ENCODE measurements at regions not wholly inside any gene's neighbourhood (a gene's known extent, or its start where the extent isn't known, plus 50 kb on each side); places are given as distances from the start of the nearest gene placed in this dataset.

GRCh38 chr17:36844601-36845000, 92.7 kb upstream of the LHX1 start:
- no peak for ATAC-seq (ENCODE audit: insufficient read depth, low read depth)
- Histone ChIP-seq H3K27me3 (ENCODE audit: insufficient read depth, low read length, poor library complexity) (peaks cover 26% of the 10 kb centered on the region), H3K4me2 (ENCODE audit: insufficient read depth, low read length) (no peak overlapping the region), H3K9me3 (ENCODE audit: insufficient read depth, low read length, severe bottlenecking) (no peaks in the 10 kb centered on the region), H3K4me3 (ENCODE audit: low read depth in 1 of 2, low read length in 2 of 2) (no peak overlapping the region), H3K9ac (ENCODE audit: low read depth, low read length) (no peak overlapping the region), H3K79me2 (ENCODE audit: insufficient read depth, low read length) (no peaks in the 10 kb centered on the region), H3K4me1 (ENCODE audit: insufficient read depth, low read length) (no peaks in the 10 kb centered on the region), H3K36me3 (ENCODE audit: insufficient read depth, low read length) (no peaks in the 10 kb centered on the region), H4K20me1 (ENCODE audit: insufficient read depth, low read length) (no peaks in the 10 kb centered on the region), H2AFZ (ENCODE audit: low read depth, low read length) (no peak overlapping the region), H3K27ac (ENCODE audit: low read length) (no peak overlapping the region)
- DNase-seq, result no peak
- TF ChIP-seq, protein P1, sequence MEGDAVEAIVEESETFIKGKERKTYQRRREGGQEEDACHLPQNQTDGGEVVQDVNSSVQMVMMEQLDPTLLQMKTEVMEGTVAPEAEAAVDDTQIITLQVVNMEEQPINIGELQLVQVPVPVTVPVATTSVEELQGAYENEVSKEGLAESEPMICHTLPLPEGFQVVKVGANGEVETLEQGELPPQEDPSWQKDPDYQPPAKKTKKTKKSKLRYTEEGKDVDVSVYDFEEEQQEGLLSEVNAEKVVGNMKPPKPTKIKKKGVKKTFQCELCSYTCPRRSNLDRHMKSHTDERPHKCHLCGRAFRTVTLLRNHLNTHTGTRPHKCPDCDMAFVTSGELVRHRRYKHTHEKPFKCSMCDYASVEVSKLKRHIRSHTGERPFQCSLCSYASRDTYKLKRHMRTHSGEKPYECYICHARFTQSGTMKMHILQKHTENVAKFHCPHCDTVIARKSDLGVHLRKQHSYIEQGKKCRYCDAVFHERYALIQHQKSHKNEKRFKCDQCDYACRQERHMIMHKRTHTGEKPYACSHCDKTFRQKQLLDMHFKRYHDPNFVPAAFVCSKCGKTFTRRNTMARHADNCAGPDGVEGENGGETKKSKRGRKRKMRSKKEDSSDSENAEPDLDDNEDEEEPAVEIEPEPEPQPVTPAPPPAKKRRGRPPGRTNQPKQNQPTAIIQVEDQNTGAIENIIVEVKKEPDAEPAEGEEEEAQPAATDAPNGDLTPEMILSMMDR (IDR thresholded peaks at IDR 0.05; ENCODE audit: borderline replicate concordance, extremely low read depth, low read length, poor library complexity, severe bottlenecking), result no peak
- TF ChIP-seq EZH2 (IDR thresholded peaks at IDR 0.05; ENCODE audit: borderline replicate concordance, low read depth, low read length, severe bottlenecking), result no peak

- no peak overlapping the region for H3K4me2 ChIP-seq (ENCODE audit: insufficient read depth, low read length)
- ATAC-seq (ENCODE audit: insufficient read depth, low read depth), result no peak
- no peak for TF ChIP-seq EZH2 (IDR thresholded peaks at IDR 0.05; ENCODE audit: borderline replicate concordance, low read depth, low read length, severe bottlenecking)
- TF ChIP-seq, protein P1 (IDR thresholded peaks at IDR 0.05; ENCODE audit: borderline replicate concordance, extremely low read depth, low read length, poor library complexity, severe bottlenecking), result no peak
These were observed 91.4 kb upstream of the LHX1 start for GRCh38 chr17:36845916-36846315.

GRCh38 chr17:36846410-36847292, 90.6 kb upstream of the LHX1 start:
- H3K9me3 ChIP-seq (ENCODE audit: insufficient read depth, low read length, severe bottlenecking), result no peaks in the 10 kb centered on the region
- no peaks in the 10 kb centered on the region for H4K20me1 ChIP-seq (ENCODE audit: insufficient read depth, low read length)
- no peaks in the 10 kb centered on the region for H3K4me1 ChIP-seq (ENCODE audit: insufficient read depth, low read length)
- TF ChIP-seq, protein P1 (IDR thresholded peaks at IDR 0.05; ENCODE audit: borderline replicate concordance, extremely low read depth, low read length, poor library complexity, severe bottlenecking), result no peak
- no peak for TF ChIP-seq EZH2 (IDR thresholded peaks at IDR 0.05; ENCODE audit: borderline replicate concordance, low read depth, low read length, severe bottlenecking)
- no peak overlapping the region for H2AFZ ChIP-seq (ENCODE audit: low read depth, low read length)
- no peak overlapping the region for H3K4me2 ChIP-seq (ENCODE audit: insufficient read depth, low read length)
- no peak overlapping the region for H3K4me3 ChIP-seq (ENCODE audit: low read depth in 1 of 2, low read length in 2 of 2)
- H3K27ac ChIP-seq (ENCODE audit: low read length), result no peak overlapping the region
- H3K27me3 ChIP-seq (ENCODE audit: insufficient read depth, low read length, poor library complexity), result peaks cover 22% of the 10 kb centered on the region
- DNase-seq (no peak), ATAC-seq (ENCODE audit: insufficient read depth, low read depth) (no peak)
- no peaks in the 10 kb centered on the region for H3K36me3 ChIP-seq (ENCODE audit: insufficient read depth, low read length)
- no peak overlapping the region for H3K9ac ChIP-seq (ENCODE audit: low read depth, low read length)
- H3K79me2 ChIP-seq (ENCODE audit: insufficient read depth, low read length), result no peaks in the 10 kb centered on the region

More at GRCh38 chr17:36845916-36846315, 91.4 kb upstream of the LHX1 start:
- no peak for DNase-seq
- Histone ChIP-seq H3K9ac (ENCODE audit: low read depth, low read length) (no peak overlapping the region), H4K20me1 (ENCODE audit: insufficient read depth, low read length) (no peaks in the 10 kb centered on the region), H3K27ac (ENCODE audit: low read length) (no peak overlapping the region), H3K9me3 (ENCODE audit: insufficient read depth, low read length, severe bottlenecking) (no peaks in the 10 kb centered on the region), H3K27me3 (ENCODE audit: insufficient read depth, low read length, poor library complexity) (peaks cover 22% of the 10 kb centered on the region), H3K4me1 (ENCODE audit: insufficient read depth, low read length) (no peaks in the 10 kb centered on the region), H3K4me3 (ENCODE audit: low read depth in 1 of 2, low read length in 2 of 2) (no peak overlapping the region), H3K79me2 (ENCODE audit: insufficient read depth, low read length) (no peaks in the 10 kb centered on the region), H2AFZ (ENCODE audit: low read depth, low read length) (no peak overlapping the region), H3K36me3 (ENCODE audit: insufficient read depth, low read length) (no peaks in the 10 kb centered on the region)

Data from DND-41 (cell line).